Suppressor macrophage (primary cell): ENCODE measurements at regions not wholly inside any gene's neighbourhood (a gene's known extent, or its start where the extent isn't known, plus 50 kb on each side); places are given as distances from the start of the nearest gene placed in this dataset.

ENCODE experiments used
- DNase-seq, 4 experiments: peaks; one replicate each; pipeline ENCODE4 v3.0.0-alpha.2; 2020 to 2022

- DNase-seq, result no peak
Measured at GRCh38 chr15:62787401-62787800, 255.1 kb upstream of the TPM1 start.

GRCh38 chr15:62788224-62788623 is 254.3 kb upstream of the TPM1 start:
- no peak for DNase-seq

GRCh38 chr15:62790546-62790945 is 252.0 kb upstream of the TPM1 start:
- no peak for DNase-seq

GRCh38 chr15:62791694-62792093 is 250.9 kb upstream of the TPM1 start:
- DNase-seq, result no peak

- no peak for DNase-seq
Measured at GRCh38 chr15:62792986-62793751, 249.4 kb upstream of the TPM1 start.

- DNase-seq, result no peak
Measured at GRCh38 chr15:62793752-62794144, 248.8 kb upstream of the TPM1 start.

GRCh38 chr15:62795171-62795570 is 247.4 kb upstream of the TPM1 start:
- DNase-seq, result no peak

GRCh38 chr15:62795700-62796695 is 246.5 kb upstream of the TPM1 start:
- DNase-seq, result no peak

GRCh38 chr15:62797171-62797570 is 245.4 kb upstream of the TPM1 start:
- DNase-seq, result peak in 3 of 4 experiments; percentile 17 to 33 (median 25)

GRCh38 chr15:62798536-62798935 is 244.0 kb upstream of the TPM1 start:
- no peak for DNase-seq

GRCh38 chr15:62799037-62799436 is 243.5 kb upstream of the TPM1 start:
- DNase-seq, result no peak

- no peak for DNase-seq
Measured at GRCh38 chr15:62799919-62800318, 242.6 kb upstream of the TPM1 start.

GRCh38 chr15:62802612-62803011 is 239.9 kb upstream of the TPM1 start:
- DNase-seq, result no peak

- DNase-seq, result no peak
Measured at GRCh38 chr15:62803856-62804400, 238.6 kb upstream of the TPM1 start.

- DNase-seq, result no peak
Measured at GRCh38 chr15:62805502-62805901, 237.0 kb upstream of the TPM1 start.

GRCh38 chr15:62807539-62808130 is 234.9 kb upstream of the TPM1 start:
- DNase-seq, result no peak

- DNase-seq, result no peak
Measured at GRCh38 chr15:62809115-62809967, 233.2 kb upstream of the TPM1 start.

GRCh38 chr15:62809968-62810260 is 232.6 kb upstream of the TPM1 start:
- DNase-seq, result no peak

GRCh38 chr15:62812515-62812835 is 230.1 kb upstream of the TPM1 start:
- DNase-seq, result no peak

GRCh38 chr15:62816342-62817069 is 226.0 kb upstream of the TPM1 start:
- DNase-seq, result no peak

- DNase-seq, result no peak
Measured at GRCh38 chr15:62818691-62819090, 223.9 kb upstream of the TPM1 start.
